ENCODE measurements at regions not wholly inside any gene's neighbourhood (a gene's known extent, or its start where the extent isn't known, plus 50 kb on each side); places are given as distances from the start of the nearest gene placed in this dataset.

- no peak for TF ChIP-seq EGR1 (IDR thresholded peaks at IDR 0.05; ENCODE audit: low read depth in 2 of 2)
- no peak for TF ChIP-seq ZBTB33 (IDR thresholded peaks at IDR 0.05)
- no peak for TF ChIP-seq HNF4A (conservative IDR thresholded peaks at IDR 0.05)
- no peak for TF ChIP-seq CTCF (IDR thresholded peaks at IDR 0.05; ENCODE audit: low read depth, low read length, missing input control)
These were observed 922.3 kb downstream of the HACE1 start (continued) for GRCh38 chr6:103937389-103937788.

GRCh38 chr6:103925317-103925716 is 934.4 kb downstream of the HACE1 start:
- no peaks in the 10 kb centered on the region for H3K9me3 ChIP-seq (ENCODE audit: control insufficient read depth in 4 of 4, low read length in 3 of 4)
- H3K27me3 ChIP-seq (ENCODE audit: control insufficient read depth in 4 of 4, insufficient read depth in 4 of 4, low read length in 3 of 4): peaks cover 0 to 2% (median 0%) of the 10 kb centered on the region in 4 donors
- 83% methylated on average over 2 of the region's 2 CpGs for WGBS
- DNase-seq (ENCODE audit: low spot score): no peak
- no peaks in the 10 kb centered on the region for H3K4me1 ChIP-seq (ENCODE audit: control insufficient read depth in 4 of 4, insufficient read depth in 4 of 4, low read length in 3 of 4)
- no peak overlapping the region for H3K9ac ChIP-seq (ENCODE audit: low read depth in 1 of 2, low read length in 2 of 2)
- H3K36me3 ChIP-seq (ENCODE audit: control insufficient read depth in 4 of 4, insufficient read depth in 3 of 4, low read depth in 1 of 4, low read length in 3 of 4): no peaks in the 10 kb centered on the region
- no peak overlapping the region for H3K4me3 ChIP-seq (ENCODE audit: low read depth in 1 of 3, low read length in 3 of 3)
- TF ChIP-seq CTCF (IDR thresholded peaks at IDR 0.05; ENCODE audit: low read depth, low read length, missing input control) (no peak), JUND (IDR thresholded peaks at IDR 0.05) (no peak), HNF4G (IDR thresholded peaks at IDR 0.05) (no peak), ATF3 (IDR thresholded peaks at IDR 0.05) (no peak), NR2F2 (IDR thresholded peaks at IDR 0.05) (no peak), ZBTB33 (IDR thresholded peaks at IDR 0.05) (no peak), YY1 (IDR thresholded peaks at IDR 0.05) (no peak), RAD21 (IDR thresholded peaks at IDR 0.05) (no peak), EGR1 (IDR thresholded peaks at IDR 0.05; ENCODE audit: low read depth in 2 of 2) (no peak), GABPA (IDR thresholded peaks at IDR 0.05 in 1 of 2, conservative IDR thresholded peaks at IDR 0.05 in 1 of 2) (no peak), FOXA1 (IDR thresholded peaks at IDR 0.05) (no peak), SP1 (IDR thresholded peaks at IDR 0.05) (no peak), FOXA2 (IDR thresholded peaks at IDR 0.05) (no peak), HNF4A (conservative IDR thresholded peaks at IDR 0.05) (no peak), MAX (IDR thresholded peaks at IDR 0.05) (no peak), RXRA (IDR thresholded peaks at IDR 0.05) (no peak), REST (IDR thresholded peaks at IDR 0.05) (no peak), TAF1 (conservative IDR thresholded peaks at IDR 0.05) (no peak)
- H3K27ac ChIP-seq (ENCODE audit: low read depth in 1 of 2, low read length in 2 of 2): no peak overlapping the region

Measured in liver (tissue), 8 donors.